Ovary (tissue), 3 donors: ENCODE measurements at regions not wholly inside any gene's neighbourhood (a gene's known extent, or its start where the extent isn't known, plus 50 kb on each side); places are given as distances from the start of the nearest gene placed in this dataset.

Experiments
- POLR2A ChIP-seq: fragments of 450-650 bp; IDR thresholded peaks from one replicate; pipeline ENCODE4 v1.6.1; 2017; ENCODE audit warnings: antibody characterized with exemption, mild to moderate bottlenecking, moderate library complexity
- TF ChIP-seq, protein P1 (sequence below), 3 donors: fragments of 450-650 bp in 2 of 3; fragments of 200-600 bp in 1 of 3; IDR thresholded peaks; one replicate each; pipeline versions ENCODE4 v1.5.1 to v1.8.0; 2016 to 2022; ENCODE audit warnings: antibody characterized with exemption in 3 of 3, mild to moderate bottlenecking in 1 of 3
- donor health status: DM: no; HTN: no; CAD: no.

DNA sequence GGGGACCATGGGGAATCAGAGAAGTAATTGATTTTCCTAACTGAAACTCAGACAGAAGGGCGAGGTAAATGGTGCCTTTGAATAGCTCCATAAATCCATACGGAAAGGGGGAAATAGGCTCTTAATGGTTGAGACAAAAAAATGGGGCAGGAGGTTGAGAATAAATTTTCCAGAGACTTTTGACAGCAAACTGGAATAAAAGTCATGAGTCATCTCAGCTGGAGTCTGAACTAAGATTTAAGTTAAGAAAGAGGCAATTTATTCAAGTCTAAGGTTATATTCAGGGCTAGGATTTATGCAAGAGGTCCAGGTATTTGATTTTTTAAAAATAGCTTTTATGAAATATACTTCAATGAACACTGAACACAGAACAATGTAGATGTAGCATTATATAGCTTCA, 238.7 kb upstream of the RORA start:
- TF ChIP-seq POLR2A: no peak
- TF ChIP-seq, protein P1, sequence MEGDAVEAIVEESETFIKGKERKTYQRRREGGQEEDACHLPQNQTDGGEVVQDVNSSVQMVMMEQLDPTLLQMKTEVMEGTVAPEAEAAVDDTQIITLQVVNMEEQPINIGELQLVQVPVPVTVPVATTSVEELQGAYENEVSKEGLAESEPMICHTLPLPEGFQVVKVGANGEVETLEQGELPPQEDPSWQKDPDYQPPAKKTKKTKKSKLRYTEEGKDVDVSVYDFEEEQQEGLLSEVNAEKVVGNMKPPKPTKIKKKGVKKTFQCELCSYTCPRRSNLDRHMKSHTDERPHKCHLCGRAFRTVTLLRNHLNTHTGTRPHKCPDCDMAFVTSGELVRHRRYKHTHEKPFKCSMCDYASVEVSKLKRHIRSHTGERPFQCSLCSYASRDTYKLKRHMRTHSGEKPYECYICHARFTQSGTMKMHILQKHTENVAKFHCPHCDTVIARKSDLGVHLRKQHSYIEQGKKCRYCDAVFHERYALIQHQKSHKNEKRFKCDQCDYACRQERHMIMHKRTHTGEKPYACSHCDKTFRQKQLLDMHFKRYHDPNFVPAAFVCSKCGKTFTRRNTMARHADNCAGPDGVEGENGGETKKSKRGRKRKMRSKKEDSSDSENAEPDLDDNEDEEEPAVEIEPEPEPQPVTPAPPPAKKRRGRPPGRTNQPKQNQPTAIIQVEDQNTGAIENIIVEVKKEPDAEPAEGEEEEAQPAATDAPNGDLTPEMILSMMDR (IDR thresholded peaks at IDR 0.05): no peak
